ENCODE measurements at regions not wholly inside any gene's neighbourhood (a gene's known extent, or its start where the extent isn't known, plus 50 kb on each side); places are given as distances from the start of the nearest gene placed in this dataset.

DNA sequence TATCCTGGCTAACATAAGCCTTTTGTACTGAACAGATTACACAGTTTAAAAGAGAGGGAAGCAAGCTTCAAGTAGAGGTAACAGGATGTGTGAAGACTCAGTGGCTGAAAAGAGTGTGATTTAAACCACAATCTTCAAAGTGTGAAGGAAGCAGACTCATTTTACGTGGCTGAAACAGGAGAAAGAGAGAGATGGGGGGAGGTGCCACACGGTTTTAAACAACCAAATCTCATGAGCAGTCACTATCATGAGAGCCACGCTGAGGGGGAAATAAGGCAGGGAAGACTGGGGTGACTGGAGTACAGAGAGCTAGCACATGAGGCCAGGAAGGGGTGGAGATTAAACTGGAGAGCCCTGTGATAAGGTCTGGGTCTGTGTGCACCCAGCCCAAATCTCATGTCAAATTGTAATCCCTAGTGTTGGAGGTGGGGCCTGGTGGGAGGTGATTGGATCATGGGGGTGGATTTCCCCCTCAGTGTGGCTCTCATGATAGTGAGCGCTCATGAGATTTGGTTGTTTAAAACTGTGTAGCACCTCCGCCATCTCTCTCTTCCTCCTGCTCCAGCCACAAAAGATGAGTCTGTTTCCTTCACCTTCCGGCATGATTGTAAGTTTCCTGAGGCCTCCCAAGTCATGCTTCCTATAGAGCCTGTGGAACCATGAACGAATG, 318.6 kb upstream of the CD180 start:
- no peak for DNase-seq (ENCODE audit: low read depth)

DNA sequence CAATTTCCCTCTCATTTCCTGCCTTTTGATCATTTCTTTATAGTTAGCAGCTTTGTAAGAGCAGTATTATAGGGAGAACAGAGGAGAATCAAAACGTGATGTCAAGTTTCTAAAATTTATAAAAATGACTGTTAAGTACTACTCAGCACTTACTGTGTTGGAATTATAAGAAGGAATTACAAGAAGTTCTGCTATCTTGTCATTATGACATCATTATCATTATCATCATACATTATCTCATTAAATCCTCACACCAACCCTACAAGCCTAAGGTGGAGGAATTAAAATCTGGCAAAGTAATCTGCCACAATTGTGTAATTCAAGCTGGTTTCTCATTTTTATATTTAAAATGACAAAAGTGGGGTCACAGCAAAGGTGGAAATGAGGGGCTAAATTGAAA, 316.2 kb upstream of the CD180 start:
- no peak for DNase-seq (ENCODE audit: low read depth)

GRCh38 chr5:67511911-67512310, 315.3 kb upstream of the CD180 start:
- DNase-seq (ENCODE audit: low read depth): no peak

- no peak for DNase-seq (ENCODE audit: low read depth)
These were observed 313.6 kb upstream of the CD180 start for GRCh38 chr5:67510204-67510603.

DNA sequence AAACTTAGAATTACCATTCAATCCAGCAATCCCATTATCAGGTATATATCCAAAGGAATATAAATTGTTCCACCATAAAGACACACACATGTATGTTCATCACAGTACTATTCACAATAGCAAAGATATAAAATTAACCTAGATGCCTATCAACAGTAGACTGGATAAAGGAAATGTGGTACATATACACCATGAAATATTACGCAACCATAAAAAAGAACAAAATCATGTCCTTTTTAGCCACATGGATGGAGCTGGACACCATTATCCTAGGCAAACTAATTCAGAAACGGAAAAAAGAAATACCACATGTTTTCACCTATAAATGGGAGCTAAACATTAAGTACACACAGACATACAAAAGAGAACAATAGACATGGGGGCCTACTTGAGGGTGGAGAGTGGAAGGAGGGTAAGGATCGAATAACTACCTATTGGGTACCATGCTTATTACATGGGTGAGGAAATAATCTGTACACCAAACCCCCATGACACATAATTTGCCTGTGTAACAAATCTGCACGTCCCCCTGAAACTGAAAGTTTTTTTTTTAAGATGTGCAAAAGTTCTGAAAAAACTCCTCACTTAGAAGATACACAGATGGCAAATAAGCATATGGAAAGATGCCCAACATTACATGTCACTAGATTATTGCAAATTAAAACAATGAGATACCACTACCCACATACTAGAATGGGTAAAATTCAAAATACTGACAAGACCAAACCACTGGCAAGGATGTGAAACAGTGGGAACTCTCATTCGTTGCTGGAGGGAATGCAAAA, 313.0 kb upstream of the CD180 start:
- no peak for DNase-seq (ENCODE audit: low read depth)

- no peak for DNase-seq (ENCODE audit: low read depth)
These were observed 309.6 kb upstream of the CD180 start for GRCh38 chr5:67506241-67506640.

DNA sequence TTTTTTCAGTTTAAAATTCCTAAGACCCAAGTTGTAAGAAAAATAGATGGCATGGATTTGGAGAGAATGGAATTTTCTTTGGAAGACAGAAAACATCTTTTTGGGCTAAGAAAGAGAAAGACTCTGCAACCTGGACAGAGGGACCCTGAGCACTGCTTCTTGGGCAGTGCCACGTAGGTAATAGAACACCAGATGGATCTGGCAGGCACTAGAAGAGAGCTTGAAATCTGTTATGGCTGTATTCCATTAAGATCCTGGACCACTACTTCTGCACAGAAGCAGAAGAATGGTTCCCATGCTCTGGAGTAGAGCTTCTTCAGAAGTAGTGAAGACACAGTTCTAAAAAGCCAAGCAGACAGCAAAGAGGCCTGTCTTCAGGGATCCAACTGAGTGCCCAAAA, 306.4 kb upstream of the CD180 start:
- no peak for DNase-seq (ENCODE audit: low read depth)

DNA sequence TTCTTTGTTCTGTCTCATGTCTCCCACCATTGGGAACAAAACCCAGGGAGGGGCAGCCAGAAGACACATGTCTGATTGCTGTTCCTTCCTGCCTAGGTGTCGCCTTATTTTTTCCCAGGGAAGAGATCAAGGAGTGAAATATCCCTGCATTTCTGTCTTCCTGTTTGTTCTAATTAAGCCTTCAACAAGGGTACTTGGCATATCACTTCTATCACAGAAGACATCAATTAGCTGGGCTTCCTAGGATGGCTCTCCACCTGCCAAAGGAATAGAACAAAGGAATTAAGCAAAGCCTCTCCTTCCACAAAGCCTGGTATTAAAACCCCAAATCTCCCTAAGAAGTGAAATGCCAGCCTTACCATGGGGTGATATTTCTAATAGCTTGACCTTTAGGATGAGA, 299.5 kb upstream of the CD180 start:
- no peak for DNase-seq (ENCODE audit: low read depth)

DNA sequence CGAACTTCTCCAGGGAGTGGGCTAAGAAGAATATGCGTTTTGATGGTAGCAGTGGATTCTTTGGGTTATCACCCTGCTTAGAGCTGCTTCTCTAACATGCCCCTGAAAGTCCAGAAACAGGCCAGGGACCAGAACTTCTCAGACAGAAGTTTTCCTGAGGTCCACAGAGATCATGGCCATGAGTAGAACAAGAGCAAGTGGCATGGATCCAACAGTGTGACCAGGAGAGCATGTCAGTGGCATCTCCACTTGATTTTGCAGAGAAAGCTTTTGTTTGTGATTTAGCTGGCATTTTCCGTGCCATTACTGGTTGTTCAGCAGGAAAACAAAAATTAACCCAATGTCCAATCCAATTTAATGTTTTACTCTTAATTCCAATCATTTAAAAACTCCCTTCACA, 298.5 kb upstream of the CD180 start:
- DNase-seq (ENCODE audit: low read depth): no peak

- no peak for DNase-seq (ENCODE audit: low read depth)
These were observed 297.7 kb upstream of the CD180 start for GRCh38 chr5:67494186-67494855.

GRCh38 chr5:67493676-67494075, 297.1 kb upstream of the CD180 start:
- DNase-seq (ENCODE audit: low read depth): no peak

DNA sequence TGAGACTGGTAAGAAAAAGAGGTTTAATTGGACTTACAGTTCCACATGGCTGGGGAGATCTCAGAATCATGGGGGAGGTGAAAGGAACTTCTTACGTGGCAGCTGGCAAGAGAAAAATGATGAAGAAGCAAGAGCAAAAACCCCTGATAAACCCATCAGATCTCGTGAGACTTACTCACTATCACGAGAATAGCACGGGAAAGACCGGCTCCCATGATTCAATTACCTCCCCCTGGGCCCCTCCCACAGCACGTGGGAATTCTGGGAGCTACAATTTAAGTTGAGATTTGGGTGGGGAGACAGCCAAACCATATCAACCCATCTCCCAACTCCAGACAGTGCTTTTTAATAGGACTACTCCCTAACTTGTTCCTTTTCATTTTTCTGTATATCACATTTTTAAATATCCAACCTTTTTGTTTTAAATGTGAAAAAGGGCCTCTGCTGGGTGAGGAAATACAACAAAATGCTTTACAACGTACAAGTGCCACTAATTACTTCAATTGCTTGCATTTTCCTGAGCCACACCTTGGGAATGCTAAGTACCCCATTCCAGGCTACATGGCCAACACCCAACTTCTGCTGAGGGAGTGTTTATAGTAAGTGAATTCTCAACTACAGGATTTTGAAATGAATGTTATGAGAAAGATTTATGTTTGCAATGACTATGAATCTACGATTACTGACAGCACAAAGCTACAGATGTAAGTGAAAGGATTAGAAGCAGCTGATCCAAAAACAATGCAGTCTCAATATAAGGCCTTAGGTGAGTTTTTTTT, 294.1 kb upstream of the CD180 start:
- no peak for DNase-seq (ENCODE audit: low read depth)

DNA sequence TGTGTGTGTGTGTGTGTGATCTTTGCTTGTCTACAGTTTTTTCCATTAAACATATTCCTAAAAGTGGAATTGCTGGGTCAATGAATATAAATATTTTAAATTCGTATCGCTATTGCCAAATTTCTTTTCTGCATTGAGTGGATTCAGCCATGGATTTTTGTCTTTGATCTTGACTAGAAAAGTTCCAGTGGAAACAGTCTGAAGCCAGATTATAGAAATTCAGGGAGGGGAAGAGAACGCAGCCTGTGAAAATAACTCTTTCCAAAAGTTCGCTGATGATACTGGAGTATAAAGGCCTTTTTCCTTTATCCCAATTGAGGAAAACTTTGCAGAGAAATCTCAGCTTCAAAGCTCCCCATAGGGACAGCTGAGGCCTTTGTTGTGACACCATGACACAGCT, 292.3 kb upstream of the CD180 start:
- no peak for DNase-seq (ENCODE audit: low read depth)

- no peak for DNase-seq (ENCODE audit: low read depth)
These were observed 291.3 kb upstream of the CD180 start for GRCh38 chr5:67487862-67488261.

GRCh38 chr5:67483453-67484030, 286.9 kb upstream of the CD180 start:
- no peak for DNase-seq (ENCODE audit: low read depth)

DNA sequence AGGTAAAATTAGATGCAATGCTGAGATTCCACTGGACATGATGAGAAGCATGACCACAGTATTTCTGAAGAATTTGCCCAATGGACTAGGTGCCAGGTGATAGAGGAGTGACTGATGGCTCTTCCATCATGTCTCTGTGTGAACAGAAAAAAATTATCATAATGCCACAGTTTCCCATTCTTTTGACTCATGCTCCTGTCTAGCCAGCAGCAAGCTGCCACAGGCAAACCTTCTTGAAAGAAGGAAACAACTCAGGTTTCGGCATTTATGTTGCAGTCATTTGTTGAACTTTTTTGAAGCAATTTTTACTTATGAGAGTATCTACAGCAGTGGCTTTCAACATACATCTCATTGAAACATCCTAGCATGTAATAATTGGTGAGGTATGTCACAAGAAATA, 284.8 kb upstream of the CD180 start:
- no peak for DNase-seq (ENCODE audit: low read depth)

DNA sequence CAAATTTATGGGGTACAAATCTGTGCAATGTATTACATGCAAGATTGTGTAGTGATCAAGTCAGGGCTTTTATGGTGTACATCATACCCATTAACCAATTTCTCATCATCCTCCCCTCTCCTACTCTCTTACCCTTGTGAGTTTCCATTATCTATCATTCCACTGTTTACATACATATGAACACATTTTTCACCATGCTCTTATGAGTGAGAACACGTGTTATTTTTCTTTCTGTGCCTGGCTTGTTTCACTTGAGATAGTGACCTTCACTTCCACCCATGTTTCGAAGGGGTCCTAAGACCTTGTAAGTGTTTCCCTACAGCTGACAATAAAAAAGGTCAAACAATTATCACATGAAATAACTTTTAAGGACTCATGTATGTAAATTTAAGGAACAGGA, 281.7 kb upstream of the CD180 start:
- no peak for DNase-seq (ENCODE audit: low read depth)

DNA sequence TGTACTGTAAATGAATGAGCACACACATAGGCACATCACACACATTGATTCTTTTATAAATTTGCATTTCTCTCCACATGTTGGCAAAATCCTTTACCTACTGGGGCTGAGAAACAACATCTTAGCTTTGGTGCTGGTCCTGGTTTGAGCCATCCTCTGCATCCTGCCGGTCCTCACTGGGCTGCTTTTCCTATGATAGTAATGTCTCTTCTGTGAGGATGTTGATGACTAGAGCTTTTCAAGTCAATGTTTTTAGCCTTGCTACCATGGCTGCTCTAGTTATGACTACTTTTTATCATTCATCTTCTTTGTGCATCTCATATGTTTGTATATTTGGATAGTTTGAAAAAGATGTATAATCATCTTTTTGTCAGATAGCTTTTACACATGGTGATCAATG, 280.4 kb upstream of the CD180 start:
- DNase-seq (ENCODE audit: low read depth): no peak

DNA sequence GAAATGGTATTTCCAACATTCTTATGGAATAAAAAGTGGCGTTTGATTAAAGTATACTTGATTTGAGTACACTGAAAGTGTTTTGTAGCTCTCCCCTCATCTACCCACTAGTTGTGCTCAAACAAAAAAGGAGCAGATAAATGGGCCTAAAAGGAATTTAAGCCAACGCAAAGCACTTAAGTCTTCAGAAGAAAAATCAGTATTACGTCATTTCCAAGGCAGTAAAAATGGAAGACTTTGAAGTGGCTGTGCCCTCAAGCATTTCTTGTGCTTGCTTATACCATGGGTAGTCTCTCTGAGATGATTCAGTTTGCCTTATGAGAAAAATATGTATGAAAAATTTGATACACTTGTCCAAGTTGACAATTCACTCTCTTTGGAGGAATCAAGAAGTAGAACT, 279.9 kb upstream of the CD180 start:
- DNase-seq (ENCODE audit: low read depth): no peak

GRCh38 chr5:67475489-67475888, 278.9 kb upstream of the CD180 start:
- DNase-seq (ENCODE audit: low read depth): no peak

- DNase-seq (ENCODE audit: low read depth): no peak
These were observed 278.1 kb upstream of the CD180 start for GRCh38 chr5:67474597-67475238.

DNA sequence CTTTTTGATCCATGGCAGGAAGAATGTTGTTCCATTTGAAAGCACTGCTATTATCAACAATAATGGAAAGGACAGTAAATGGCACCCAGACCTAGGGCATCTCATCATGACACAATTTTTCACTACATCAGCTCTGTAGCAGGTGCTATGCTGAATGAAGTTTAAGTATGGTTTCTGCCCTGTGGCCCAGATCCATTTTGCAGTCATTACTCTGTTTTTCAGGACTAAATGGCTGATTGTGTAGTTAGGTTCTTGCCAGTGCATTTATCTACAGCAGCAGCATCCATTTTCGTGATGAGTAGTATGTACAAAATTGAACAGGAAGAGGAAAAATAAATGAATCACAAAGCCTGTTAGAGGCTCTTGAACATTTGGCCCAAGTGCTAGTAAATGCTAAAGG, 270.5 kb upstream of the CD180 start:
- no peak for DNase-seq (ENCODE audit: low read depth)
